SJCRH30 (cell line): ENCODE measurements at regions not wholly inside any gene's neighbourhood (a gene's known extent, or its start where the extent isn't known, plus 50 kb on each side); places are given as distances from the start of the nearest gene placed in this dataset.

Source experiments
- DNase-seq, 2 experiments: peaks; one replicate each; pipeline ENCODE4 v3.0.0-alpha.2; 2015 to 2020
- H3K27ac ChIP-seq: fragments of 250-450 bp; sonication (Bioruptor Pico); 2 replicates; pipeline ENCODE4 v1.5.1; 2020; ENCODE audit warnings: mild to moderate bottlenecking, moderate library complexity
- H3K27me3 ChIP-seq: fragments of 250-450 bp; sonication (Bioruptor Pico); 2 replicates; pipeline ENCODE4 v1.5.1; 2020; ENCODE audit warnings: mild to moderate bottlenecking, moderate library complexity
- H3K36me3 ChIP-seq: fragments of 250-450 bp; sonication (Bioruptor Pico); 2 replicates; pipeline ENCODE4 v1.5.1; 2020; ENCODE audit warnings: mild to moderate bottlenecking, moderate library complexity
- H3K4me1 ChIP-seq: fragments of 250-450 bp; sonication (Bioruptor Pico); 2 replicates; pipeline ENCODE4 v1.5.1; 2020; ENCODE audit warnings: mild to moderate bottlenecking, moderate library complexity
- H3K4me3 ChIP-seq: fragments of 250-450 bp; sonication (Bioruptor Pico); 2 replicates; pipeline ENCODE4 v1.5.1; 2020; ENCODE audit warnings: mild to moderate bottlenecking, moderate library complexity
- H3K9me3 ChIP-seq: fragments of 250-450 bp; sonication (Bioruptor Pico); replicated peaks from 2 replicates; pipeline ENCODE4 v1.5.1; 2020; ENCODE audit warnings: mild to moderate bottlenecking, moderate library complexity

DNA sequence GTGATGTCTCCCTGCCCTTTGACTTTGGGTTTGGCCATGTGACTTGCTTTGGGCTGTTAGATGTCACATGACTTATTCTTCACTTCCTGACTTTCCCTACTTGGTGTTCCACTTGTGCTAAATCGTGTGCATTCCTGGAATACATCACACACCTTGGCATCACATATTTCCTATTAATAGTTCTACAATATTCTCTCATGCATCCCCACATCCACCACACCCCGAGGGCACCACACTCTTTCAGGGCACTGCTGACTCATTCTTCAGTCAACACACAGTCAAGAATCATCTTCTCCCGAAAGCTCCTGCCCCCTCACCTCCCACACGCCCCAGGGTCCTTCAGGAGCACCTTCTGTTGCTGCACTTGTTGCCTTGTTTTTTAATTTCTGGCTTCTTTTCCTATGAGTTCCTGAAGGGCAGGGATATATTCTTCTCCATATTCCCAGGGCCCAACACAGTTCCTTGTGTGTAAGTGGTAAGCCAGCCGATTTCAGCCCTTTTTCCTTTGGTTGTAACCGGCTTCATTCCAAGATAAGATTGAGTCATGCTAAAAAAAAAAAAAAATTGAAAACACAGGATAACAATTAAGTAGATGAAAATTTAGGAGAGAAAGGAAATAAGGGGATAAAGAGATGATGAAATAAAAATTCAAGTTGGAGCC is 341.4 kb downstream of the SLC4A3 start:
- H3K27ac ChIP-seq: no peak overlapping the region
- H3K4me3 ChIP-seq: no peak overlapping the region
- no peaks in the 10 kb centered on the region for H3K9me3 ChIP-seq
- no peaks in the 10 kb centered on the region for H3K36me3 ChIP-seq
- no peaks in the 10 kb centered on the region for H3K4me1 ChIP-seq
- H3K27me3 ChIP-seq: no peaks in the 10 kb centered on the region
- DNase-seq: no peak

- H3K27ac ChIP-seq: no peak overlapping the region
- H3K4me3 ChIP-seq: no peak overlapping the region
- no peaks in the 10 kb centered on the region for H3K9me3 ChIP-seq
- no peak for DNase-seq
- no peaks in the 10 kb centered on the region for H3K36me3 ChIP-seq
- no peaks in the 10 kb centered on the region for H3K4me1 ChIP-seq
- H3K27me3 ChIP-seq: no peaks in the 10 kb centered on the region
Measured at GRCh38 chr2:219969508-219969907, 342.1 kb downstream of the SLC4A3 start.

DNA sequence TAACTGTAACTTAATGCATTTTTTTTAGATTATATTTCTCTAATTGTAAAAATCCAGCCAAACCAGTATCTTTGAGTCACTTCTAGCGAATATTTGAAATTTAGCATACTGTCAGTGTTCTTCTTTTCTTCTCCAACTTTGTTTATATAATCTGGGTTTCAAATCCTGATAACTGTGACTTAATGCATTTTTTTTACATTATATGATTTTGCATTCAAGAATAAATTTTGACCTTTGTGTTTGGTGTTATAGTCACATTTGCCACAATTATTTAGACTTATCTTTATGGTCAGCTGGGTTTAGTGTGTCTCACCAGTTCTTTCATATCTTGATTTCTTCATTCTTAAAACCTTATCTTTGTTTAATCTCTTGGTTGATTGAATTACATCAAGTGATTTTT is 345.7 kb downstream of the SLC4A3 start:
- H3K27me3 ChIP-seq: no peaks in the 10 kb centered on the region
- H3K4me1 ChIP-seq: no peaks in the 10 kb centered on the region
- no peak overlapping the region for H3K27ac ChIP-seq
- H3K4me3 ChIP-seq: no peak overlapping the region
- no peaks in the 10 kb centered on the region for H3K9me3 ChIP-seq
- H3K36me3 ChIP-seq: no peaks in the 10 kb centered on the region
- no peak for DNase-seq

DNA sequence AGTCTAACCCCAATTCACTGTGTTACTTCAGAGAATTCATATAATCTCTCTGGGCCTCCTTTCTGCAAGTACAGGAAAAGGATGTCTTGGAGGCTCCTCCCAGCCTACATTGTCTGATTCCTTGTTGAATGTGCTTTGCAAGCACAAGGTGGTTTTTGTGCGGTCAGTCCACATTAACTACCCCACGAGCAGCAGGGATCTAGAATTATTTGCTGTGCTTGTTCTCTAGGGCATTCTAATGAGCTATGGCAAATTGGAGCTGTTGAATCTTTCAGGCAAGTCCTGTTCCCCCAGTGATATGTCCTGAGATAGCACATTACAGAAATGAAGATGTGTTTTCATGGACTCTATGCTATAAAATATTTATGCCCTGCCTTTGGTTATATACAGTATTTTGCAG is 349.4 kb downstream of the SLC4A3 start:
- Histone ChIP-seq H3K27ac (no peak overlapping the region), H3K4me1 (no peaks in the 10 kb centered on the region), H3K4me3 (no peak overlapping the region), H3K36me3 (no peaks in the 10 kb centered on the region), H3K27me3 (no peaks in the 10 kb centered on the region), H3K9me3 (no peaks in the 10 kb centered on the region)
- DNase-seq: no peak

DNA sequence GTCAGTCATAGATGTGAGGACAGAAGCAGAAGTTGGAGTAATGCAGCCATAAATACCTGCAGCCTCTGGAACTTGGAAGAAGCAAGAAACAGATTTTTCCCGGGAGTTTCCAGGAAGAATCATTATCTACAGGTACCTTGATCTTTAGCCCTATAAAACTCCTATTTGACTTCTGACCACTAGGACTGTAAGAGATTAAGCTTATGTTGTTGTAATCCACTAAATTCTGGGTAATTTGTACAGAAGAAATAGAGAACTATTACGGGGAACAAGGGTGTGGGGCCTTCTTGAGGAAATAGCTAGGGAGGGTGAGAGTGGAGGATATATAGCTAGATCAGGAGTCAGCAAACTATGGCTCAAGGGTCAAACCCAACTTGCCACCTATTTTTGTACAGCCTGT is 353.2 kb downstream of the SLC4A3 start:
- Histone ChIP-seq H3K9me3 (no peaks in the 10 kb centered on the region), H3K27me3 (no peaks in the 10 kb centered on the region), H3K36me3 (no peaks in the 10 kb centered on the region), H3K4me1 (no peaks in the 10 kb centered on the region), H3K27ac (no peak overlapping the region), H3K4me3 (no peak overlapping the region)
- DNase-seq: no peak

DNA sequence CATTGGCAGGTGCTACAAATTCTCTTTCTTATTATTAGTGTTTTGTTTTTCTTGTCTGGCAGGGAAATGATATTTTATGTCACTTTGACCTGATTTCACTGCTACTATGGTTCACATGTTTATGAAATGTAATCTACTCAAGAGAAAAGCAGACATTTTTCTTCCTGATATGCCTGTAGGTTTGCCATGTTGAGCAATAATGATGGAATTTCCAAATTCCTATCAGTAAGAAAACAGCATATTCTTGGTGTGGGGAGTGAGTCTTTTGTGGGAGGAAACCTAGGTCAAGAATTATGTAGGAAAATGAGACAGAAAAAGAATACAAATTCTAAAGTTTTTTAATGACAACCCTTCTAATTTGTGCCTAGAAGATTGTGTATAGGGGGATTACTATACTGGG is 356.4 kb downstream of the SLC4A3 start:
- no peak overlapping the region for H3K27ac ChIP-seq
- H3K27me3 ChIP-seq: no peaks in the 10 kb centered on the region
- no peaks in the 10 kb centered on the region for H3K9me3 ChIP-seq
- no peaks in the 10 kb centered on the region for H3K4me1 ChIP-seq
- H3K36me3 ChIP-seq: no peaks in the 10 kb centered on the region
- DNase-seq: no peak
- H3K4me3 ChIP-seq: no peak overlapping the region

DNA sequence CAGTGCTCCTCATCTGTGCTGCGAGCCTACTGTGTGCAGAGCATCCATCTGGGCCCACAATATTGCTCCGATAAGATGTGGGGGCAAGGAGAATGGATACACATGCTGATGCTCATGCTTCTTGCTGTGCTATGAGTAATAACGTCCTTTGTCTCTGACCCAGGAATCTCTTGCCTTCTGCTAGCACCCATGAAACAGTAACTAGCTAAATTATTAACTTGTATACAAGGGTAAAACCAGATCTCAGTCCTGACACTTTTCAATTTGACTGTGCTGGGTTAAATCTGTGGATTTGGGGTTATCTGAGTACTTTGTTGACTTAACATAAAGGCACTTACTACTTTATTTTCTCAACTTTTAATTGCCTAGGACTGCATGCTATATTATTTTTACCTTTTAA is 357.6 kb downstream of the SLC4A3 start:
- no peak for DNase-seq
- H3K9me3 ChIP-seq: no peaks in the 10 kb centered on the region
- H3K27ac ChIP-seq: no peak overlapping the region
- H3K4me1 ChIP-seq: no peaks in the 10 kb centered on the region
- H3K36me3 ChIP-seq: no peaks in the 10 kb centered on the region
- no peak overlapping the region for H3K4me3 ChIP-seq
- no peaks in the 10 kb centered on the region for H3K27me3 ChIP-seq

DNA sequence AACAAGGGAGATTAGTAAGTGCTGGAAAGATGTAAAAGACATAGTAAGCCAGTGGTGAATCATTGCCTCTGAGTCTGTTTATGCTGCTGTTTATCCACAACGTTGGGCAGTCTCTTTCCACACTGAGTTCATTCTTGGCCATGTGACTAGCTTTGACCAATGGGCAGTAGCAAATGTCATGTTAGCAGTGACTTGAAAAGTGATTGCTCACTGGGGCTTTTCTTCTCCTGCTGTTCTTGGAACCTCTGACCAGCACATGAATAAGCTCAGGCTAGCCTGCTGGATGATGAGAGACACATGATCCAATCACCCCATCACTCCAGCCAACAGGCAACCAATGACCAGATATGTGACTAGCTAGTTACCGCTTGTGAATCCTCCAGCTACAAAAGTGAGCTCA is 360.4 kb downstream of the SLC4A3 start:
- Histone ChIP-seq H3K36me3 (no peaks in the 10 kb centered on the region), H3K4me3 (no peak overlapping the region), H3K4me1 (no peaks in the 10 kb centered on the region), H3K27ac (no peak overlapping the region), H3K9me3 (no peaks in the 10 kb centered on the region), H3K27me3 (no peaks in the 10 kb centered on the region)
- DNase-seq: no peak

GRCh38 chr2:219989744-219990143 is 362.3 kb downstream of the SLC4A3 start:
- H3K27ac ChIP-seq: no peak overlapping the region
- DNase-seq: no peak
- H3K9me3 ChIP-seq: no peaks in the 10 kb centered on the region
- H3K36me3 ChIP-seq: no peaks in the 10 kb centered on the region
- H3K27me3 ChIP-seq: no peaks in the 10 kb centered on the region
- no peaks in the 10 kb centered on the region for H3K4me1 ChIP-seq
- H3K4me3 ChIP-seq: no peak overlapping the region

GRCh38 chr2:219991116-219991515 is 363.7 kb downstream of the SLC4A3 start:
- no peaks in the 10 kb centered on the region for H3K9me3 ChIP-seq
- no peaks in the 10 kb centered on the region for H3K4me1 ChIP-seq
- DNase-seq: no peak
- no peaks in the 10 kb centered on the region for H3K36me3 ChIP-seq
- H3K4me3 ChIP-seq: no peak overlapping the region
- H3K27ac ChIP-seq: no peak overlapping the region
- no peaks in the 10 kb centered on the region for H3K27me3 ChIP-seq

GRCh38 chr2:219995399-219995798 is 368.0 kb downstream of the SLC4A3 start:
- Histone ChIP-seq H3K27me3 (no peaks in the 10 kb centered on the region), H3K27ac (no peak overlapping the region), H3K4me1 (no peaks in the 10 kb centered on the region), H3K9me3 (no peaks in the 10 kb centered on the region), H3K4me3 (no peak overlapping the region), H3K36me3 (no peaks in the 10 kb centered on the region)
- DNase-seq: no peak

GRCh38 chr2:219995991-219996765 is 368.7 kb downstream of the SLC4A3 start:
- Histone ChIP-seq H3K27me3 (no peaks in the 10 kb centered on the region), H3K4me1 (no peaks in the 10 kb centered on the region), H3K9me3 (no peaks in the 10 kb centered on the region), H3K36me3 (no peaks in the 10 kb centered on the region), H3K4me3 (no peak overlapping the region), H3K27ac (no peak overlapping the region)
- no peak for DNase-seq

- H3K4me1 ChIP-seq: no peaks in the 10 kb centered on the region
- H3K27me3 ChIP-seq: no peaks in the 10 kb centered on the region
- no peaks in the 10 kb centered on the region for H3K36me3 ChIP-seq
- no peaks in the 10 kb centered on the region for H3K9me3 ChIP-seq
- H3K27ac ChIP-seq: no peak overlapping the region
- DNase-seq: peak; percentile 41 to 54
- H3K4me3 ChIP-seq: no peak overlapping the region
Measured at GRCh38 chr2:219997341-219997851, 370.0 kb downstream of the SLC4A3 start.

DNA sequence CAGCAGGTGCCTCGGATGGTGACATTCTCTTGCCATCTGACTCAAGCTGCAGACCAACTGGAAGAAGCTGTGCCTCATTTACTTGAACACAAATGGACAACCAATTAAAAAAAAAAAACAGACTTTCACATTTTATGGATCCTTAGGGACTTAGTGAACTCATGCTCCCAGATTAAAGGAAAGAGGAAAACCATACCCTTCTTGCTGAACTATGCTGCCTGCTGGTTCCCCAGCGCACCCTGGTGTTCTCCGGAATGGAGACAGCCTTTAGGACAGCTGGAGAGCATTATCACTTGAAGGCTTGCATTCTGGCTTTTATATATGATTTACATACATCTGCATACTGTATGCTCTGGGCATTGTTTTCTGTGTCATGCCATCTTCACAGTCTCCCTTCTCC is 370.7 kb downstream of the SLC4A3 start:
- H3K9me3 ChIP-seq: no peaks in the 10 kb centered on the region
- no peaks in the 10 kb centered on the region for H3K4me1 ChIP-seq
- DNase-seq: no peak
- H3K4me3 ChIP-seq: no peak overlapping the region
- no peak overlapping the region for H3K27ac ChIP-seq
- no peaks in the 10 kb centered on the region for H3K36me3 ChIP-seq
- H3K27me3 ChIP-seq: no peaks in the 10 kb centered on the region

- H3K4me1 ChIP-seq: no peaks in the 10 kb centered on the region
- peak in 1 of 2 experiments; percentile 6 for DNase-seq
- H3K36me3 ChIP-seq: no peaks in the 10 kb centered on the region
- no peaks in the 10 kb centered on the region for H3K27me3 ChIP-seq
- H3K4me3 ChIP-seq: no peak overlapping the region
- no peak overlapping the region for H3K27ac ChIP-seq
- no peaks in the 10 kb centered on the region for H3K9me3 ChIP-seq
Measured at GRCh38 chr2:219998714-219999227, 371.3 kb downstream of the SLC4A3 start.
